ENCODE measurements at regions not wholly inside any gene's neighbourhood (a gene's known extent, or its start where the extent isn't known, plus 50 kb on each side); places are given as distances from the start of the nearest gene placed in this dataset.
"Not testable (repeated sequence)": the region's sequence is repeated elsewhere in the genome, so short reads cannot be mapped to it uniquely, and the experiment has no call there.

- DNase-seq (ENCODE audit: low spot score); intact Hi-C loops (cut with DNase I): not testable (repeated sequence)
Observed at GRCh38 chr10:42533866-42534265, 104.5 kb downstream of the ZNF33B start.

- intact Hi-C loops (cut with DNase I): no loop called here
- DNase-seq (ENCODE audit: low spot score): no peak
Observed at GRCh38 chr10:42532996-42533395, 105.4 kb downstream of the ZNF33B start.

- DNase-seq (ENCODE audit: low spot score): no peak
- intact Hi-C loops (cut with DNase I): no loop called here
Observed at GRCh38 chr10:42523098-42523497, 115.3 kb downstream of the ZNF33B start.

GRCh38 chr10:42519761-42520460, 118.5 kb downstream of the ZNF33B start:
- DNase-seq (ENCODE audit: low spot score): no peak
- intact Hi-C loops (cut with DNase I): no loop called here

DNA sequence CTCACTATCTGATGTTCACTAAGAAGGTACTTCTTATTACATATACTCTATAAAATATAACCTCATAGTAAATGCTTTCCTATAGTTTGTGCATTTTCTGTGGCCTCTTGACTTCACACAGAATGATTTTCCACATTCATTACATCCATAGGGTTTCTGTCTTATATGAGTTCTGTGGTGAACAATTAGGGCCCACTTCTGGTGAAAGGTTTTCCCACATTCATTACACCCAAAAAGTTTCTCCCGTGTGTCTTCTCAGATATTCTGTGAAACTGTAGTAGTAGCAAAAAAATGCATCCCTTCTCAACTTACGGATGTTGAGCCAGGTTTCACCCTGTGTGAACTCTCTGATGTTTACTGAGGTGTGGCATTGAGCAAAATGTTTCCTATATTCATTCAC, 119.3 kb downstream of the ZNF33B start:
- intact Hi-C loops (cut with DNase I): no loop called here
- DNase-seq (ENCODE audit: low spot score): no peak

- DNase-seq (ENCODE audit: low spot score): no peak
- intact Hi-C loops (cut with DNase I): no loop called here
Observed at GRCh38 chr10:42513921-42514320, 124.4 kb downstream of the ZNF33B start.

DNA sequence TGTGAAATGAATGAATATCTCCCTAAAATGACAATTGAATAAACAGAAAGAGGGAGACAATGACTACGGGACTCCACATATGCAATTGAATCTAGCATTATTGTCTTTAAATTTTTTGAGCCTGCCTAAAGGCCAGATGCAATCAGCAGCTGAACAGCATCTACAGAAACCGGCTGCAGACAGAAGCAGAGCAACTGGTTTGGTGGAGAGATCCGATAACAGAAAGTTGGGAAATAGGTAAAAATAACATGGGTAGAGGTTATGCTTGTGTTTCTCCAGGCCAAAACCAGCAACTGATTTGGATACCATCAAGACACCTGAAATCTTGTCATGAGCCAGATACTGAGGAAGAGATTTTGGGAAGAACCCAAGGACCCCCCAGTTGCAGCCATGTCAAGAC, 146.6 kb downstream of the ZNF33B start:
- no peak for DNase-seq (ENCODE audit: low spot score)
- intact Hi-C loops (cut with DNase I): no loop called here

DNA sequence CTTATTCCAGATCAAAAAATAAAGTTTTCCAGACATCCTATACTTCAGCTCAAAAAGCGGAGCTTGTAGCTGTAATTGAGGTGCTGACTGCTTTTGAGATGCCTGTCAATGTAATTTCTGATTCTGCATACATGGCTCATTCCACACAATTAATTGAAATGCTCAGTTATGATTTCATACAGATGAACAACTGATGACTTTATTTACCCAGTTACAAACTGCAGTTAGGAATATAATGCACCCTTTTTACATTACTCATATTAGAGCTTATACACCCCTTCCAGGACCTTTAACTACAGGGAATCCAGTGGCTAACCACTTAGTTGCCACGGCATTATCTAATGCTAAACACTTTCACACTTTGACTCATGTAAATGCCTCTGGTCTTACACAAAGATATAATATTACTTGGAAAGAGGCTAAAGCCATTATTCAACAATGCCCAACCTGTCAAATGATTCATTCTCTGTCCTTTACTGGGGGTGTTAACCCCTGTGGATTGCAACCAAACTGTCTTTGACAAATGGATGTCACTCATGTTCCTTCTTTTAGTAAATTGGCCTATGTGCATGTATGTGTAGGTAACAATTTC, 147.3 kb downstream of the ZNF33B start:
- no peak for DNase-seq (ENCODE audit: low spot score)
- intact Hi-C loops (cut with DNase I): no loop called here

GRCh38 chr10:42490368-42490767, 148.0 kb downstream of the ZNF33B start:
- intact Hi-C loops (cut with DNase I): no loop called here
- no peak for DNase-seq (ENCODE audit: low spot score)

GRCh38 chr10:42488416-42488815, 150.0 kb downstream of the ZNF33B start:
- intact Hi-C loops (cut with DNase I): no loop called here
- no peak for DNase-seq (ENCODE audit: low spot score)

- intact Hi-C loops (cut with DNase I): no loop called here
Observed at GRCh38 chr10:42482411-42482810, 156.0 kb downstream of the ZNF33B start.

GRCh38 chr10:42479057-42479456, 159.3 kb downstream of the ZNF33B start:
- DNase-seq (ENCODE audit: low spot score): no peak
- intact Hi-C loops (cut with DNase I): no loop called here

More at GRCh38 chr10:42482411-42482810, 156.0 kb downstream of the ZNF33B start:
- no peak for DNase-seq (ENCODE audit: low spot score)

GRCh38 chr10:42477170-42477569, 161.2 kb downstream of the ZNF33B start:
- intact Hi-C loops (cut with DNase I): no loop called here
- DNase-seq (ENCODE audit: low spot score): no peak

DNA sequence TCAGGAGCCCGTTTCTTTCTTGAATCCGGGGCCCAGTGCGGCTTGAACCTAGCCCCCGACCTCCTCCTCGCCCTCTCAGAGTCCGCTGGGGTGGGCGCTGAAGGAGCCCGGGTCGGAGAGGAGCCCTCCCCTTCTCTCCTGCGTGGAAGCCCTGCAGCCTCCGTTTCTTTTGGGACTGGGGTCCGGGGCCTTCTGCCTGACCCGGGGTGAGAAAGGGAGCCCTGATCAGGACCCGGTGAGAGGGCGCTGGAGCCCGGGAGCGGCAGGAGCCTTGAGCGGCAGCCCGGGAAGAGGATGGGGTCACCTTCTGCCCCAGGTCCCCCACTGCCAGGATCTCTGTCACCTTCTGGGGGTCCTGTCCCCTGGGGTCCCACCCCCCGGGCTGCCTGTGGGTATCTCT, 162.3 kb downstream of the ZNF33B start:
- no peak for DNase-seq (ENCODE audit: low spot score)
- intact Hi-C loops (cut with DNase I): no loop called here

- intact Hi-C loops (cut with DNase I): no loop called here
- no peak for DNase-seq (ENCODE audit: low spot score)
Observed at GRCh38 chr10:42475168-42476098, 162.9 kb downstream of the ZNF33B start.

DNA sequence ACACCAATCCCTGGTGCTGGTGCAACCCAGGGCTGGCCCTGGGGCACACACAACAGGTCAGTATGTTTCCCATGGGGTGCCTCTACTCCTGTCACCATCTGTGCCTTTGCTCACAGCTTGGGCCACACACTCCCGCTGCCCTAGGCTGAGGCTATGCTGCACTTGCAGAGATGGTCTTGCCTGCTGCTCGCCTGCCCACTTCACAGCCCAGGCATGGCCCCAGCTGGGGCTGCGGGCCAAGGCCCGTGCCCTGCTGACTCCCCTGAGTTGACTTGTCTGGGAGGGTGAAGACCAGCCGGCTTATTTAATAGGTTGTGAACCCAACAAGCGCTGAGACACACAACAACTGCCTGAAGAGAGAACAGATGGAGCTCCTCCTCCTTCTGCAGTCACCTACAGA, 184.1 kb downstream of the ZNF33B start:
- intact Hi-C loops (cut with DNase I): no loop called here
- no peak for DNase-seq (ENCODE audit: low spot score)

- DNase-seq (ENCODE audit: low spot score): no peak
- intact Hi-C loops (cut with DNase I): no loop called here
Observed at GRCh38 chr10:42431095-42431494, 207.3 kb downstream of the ZNF33B start.

GRCh38 chr10:42428534-42428933, 209.8 kb downstream of the ZNF33B start:
- intact Hi-C loops (cut with DNase I): no loop called here
- no peak for DNase-seq (ENCODE audit: low spot score)

DNA sequence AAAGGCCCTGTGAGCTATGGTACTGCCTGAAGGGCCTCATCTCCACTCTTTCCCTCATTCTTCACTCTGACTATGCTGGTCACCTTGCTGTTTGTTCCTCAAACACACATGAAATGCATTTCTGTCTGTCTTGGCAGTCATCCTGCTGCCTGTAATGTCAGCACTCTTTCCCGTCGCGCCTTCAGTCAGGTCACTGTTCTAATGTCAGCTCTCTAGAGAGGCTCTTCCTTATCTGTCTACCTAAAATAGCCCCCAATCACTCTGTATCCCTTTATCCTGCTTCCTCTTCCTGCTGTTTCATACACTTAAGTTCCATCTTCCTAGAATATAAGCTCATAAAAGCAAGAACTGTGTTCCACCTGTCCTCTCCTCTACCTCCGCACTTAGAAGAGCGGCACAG, 215.5 kb downstream of the ZNF33B start:
- DNase-seq (ENCODE audit: low spot score): no peak
- intact Hi-C loops (cut with DNase I): no loop called here

DNA sequence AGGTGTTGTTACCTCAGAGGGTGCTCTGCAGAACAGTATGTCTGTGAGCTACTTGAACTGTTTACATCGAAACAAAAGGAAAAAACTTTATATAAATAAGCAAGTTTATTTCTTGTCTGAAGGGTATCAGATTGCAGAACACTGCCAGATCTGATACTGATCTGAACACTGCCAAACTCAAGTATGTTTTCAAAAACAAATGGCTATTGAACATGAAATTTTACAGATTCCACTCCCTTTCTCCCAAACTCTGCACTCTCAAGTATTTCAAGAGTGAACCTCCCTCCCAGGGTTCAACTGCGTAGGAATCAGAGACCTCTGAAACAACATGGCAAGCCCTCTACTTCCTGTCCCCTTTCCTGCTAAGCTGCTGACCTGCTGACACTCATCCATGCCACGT, 216.6 kb downstream of the ZNF33B start:
- intact Hi-C loops (cut with DNase I): no loop called here

GRCh38 chr10:42419789-42420188, 218.6 kb downstream of the ZNF33B start:
- intact Hi-C loops (cut with DNase I): no loop called here
- no peak for DNase-seq (ENCODE audit: low spot score)

More for the DNA sequence above, 216.6 kb downstream of the ZNF33B start:
- DNase-seq (ENCODE audit: low spot score): no peak
